ENCODE measurements at regions not wholly inside any gene's neighbourhood (a gene's known extent, or its start where the extent isn't known, plus 50 kb on each side); places are given as distances from the start of the nearest gene placed in this dataset.

GRCh38 chr16:73529303-73530012 lies 481.5 kb upstream of the ZFHX3 start:
- no peak for TF ChIP-seq JUND (IDR thresholded peaks at IDR 0.05; ENCODE audit: low read depth)
- no peak for DNase-seq (ENCODE audit: low read depth in 1 of 2, low spot score in 1 of 2)
- in situ Hi-C loops (cut with HindIII; ENCODE audit: low pct_unique_long_range_greater_than_20kb, low sequenced_read_pairs): no loop called here

DNA sequence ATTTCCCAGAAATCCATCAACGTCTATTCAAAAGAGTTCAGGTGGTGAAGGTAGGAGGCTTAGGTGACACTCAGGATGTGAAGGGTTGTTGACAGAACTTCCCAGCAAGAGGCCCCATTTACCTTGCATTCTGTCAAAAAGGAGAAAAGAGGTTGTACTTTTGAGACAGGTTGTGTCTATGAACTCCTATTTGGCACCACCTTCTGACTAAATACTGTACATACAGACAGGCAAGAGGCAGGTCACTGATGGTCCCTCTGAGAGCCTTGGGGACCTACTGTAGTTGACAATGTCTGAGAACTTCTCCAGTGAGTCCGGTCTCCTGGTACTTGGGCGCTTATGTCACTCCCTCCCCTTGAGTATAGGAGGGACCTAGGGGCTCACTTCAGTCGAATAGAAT lies 479.3 kb upstream of the ZFHX3 start:
- TF ChIP-seq JUND (IDR thresholded peaks at IDR 0.05; ENCODE audit: low read depth): no peak
- in situ Hi-C loops (cut with HindIII; ENCODE audit: low pct_unique_long_range_greater_than_20kb, low sequenced_read_pairs): no loop called here
- peak; percentile 5 to 14 for DNase-seq (ENCODE audit: low read depth in 1 of 2, low spot score in 1 of 2)

GRCh38 chr16:73526011-73526804 lies 478.3 kb upstream of the ZFHX3 start:
- no peak for DNase-seq (ENCODE audit: low read depth in 1 of 2, low spot score in 1 of 2)
- no peak for TF ChIP-seq JUND (IDR thresholded peaks at IDR 0.05; ENCODE audit: low read depth)
- in situ Hi-C loops (cut with HindIII; ENCODE audit: low pct_unique_long_range_greater_than_20kb, low sequenced_read_pairs): no loop called here

GRCh38 chr16:73523209-73523608 lies 475.3 kb upstream of the ZFHX3 start:
- in situ Hi-C loops (cut with HindIII; ENCODE audit: low pct_unique_long_range_greater_than_20kb, low sequenced_read_pairs): no loop called here
- TF ChIP-seq JUND (IDR thresholded peaks at IDR 0.05; ENCODE audit: low read depth): no peak
- DNase-seq (ENCODE audit: low read depth in 1 of 2, low spot score in 1 of 2): no peak

GRCh38 chr16:73521499-73521898 lies 473.6 kb upstream of the ZFHX3 start:
- in situ Hi-C loops (cut with HindIII; ENCODE audit: low pct_unique_long_range_greater_than_20kb, low sequenced_read_pairs): no loop called here
- no peak for TF ChIP-seq JUND (IDR thresholded peaks at IDR 0.05; ENCODE audit: low read depth)
- no peak for DNase-seq (ENCODE audit: low read depth in 1 of 2, low spot score in 1 of 2)

GRCh38 chr16:73515616-73516015 lies 467.7 kb upstream of the ZFHX3 start:
- in situ Hi-C loops (cut with HindIII; ENCODE audit: low pct_unique_long_range_greater_than_20kb, low sequenced_read_pairs): no loop called here
- TF ChIP-seq JUND (IDR thresholded peaks at IDR 0.05; ENCODE audit: low read depth): no peak

GRCh38 chr16:73510852-73511251 lies 462.9 kb upstream of the ZFHX3 start:
- DNase-seq (ENCODE audit: low read depth in 1 of 2, low spot score in 1 of 2): no peak
- in situ Hi-C loops (cut with HindIII; ENCODE audit: low pct_unique_long_range_greater_than_20kb, low sequenced_read_pairs): no loop called here
- no peak for TF ChIP-seq JUND (IDR thresholded peaks at IDR 0.05; ENCODE audit: low read depth)

More at GRCh38 chr16:73515616-73516015, 467.7 kb upstream of the ZFHX3 start:
- DNase-seq (ENCODE audit: low read depth in 1 of 2, low spot score in 1 of 2): no peak

GRCh38 chr16:73506568-73507056 lies 458.7 kb upstream of the ZFHX3 start:
- no peak for TF ChIP-seq JUND (IDR thresholded peaks at IDR 0.05; ENCODE audit: low read depth)
- in situ Hi-C loops (cut with HindIII; ENCODE audit: low pct_unique_long_range_greater_than_20kb, low sequenced_read_pairs): no loop called here
- no peak for DNase-seq (ENCODE audit: low read depth in 1 of 2, low spot score in 1 of 2)

DNA sequence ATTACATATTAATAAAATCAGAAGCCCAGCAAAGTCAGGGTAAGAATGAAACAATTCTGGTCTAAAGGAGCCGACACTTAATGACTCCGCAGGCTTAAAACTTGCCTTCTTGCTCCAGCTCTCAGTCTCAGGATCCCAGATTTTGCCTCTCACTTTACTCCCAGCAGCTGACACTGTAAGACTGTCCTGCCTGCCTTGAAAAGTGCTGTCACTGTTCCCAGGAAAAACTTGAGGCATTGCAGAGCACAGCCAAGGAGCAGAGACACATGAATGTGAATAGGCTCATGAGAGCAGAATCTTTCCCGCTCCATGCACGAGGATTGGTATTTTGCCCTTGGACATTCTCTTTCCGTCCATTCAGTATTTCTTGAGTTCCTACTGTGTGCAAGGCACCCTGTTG lies 457.6 kb upstream of the ZFHX3 start:
- in situ Hi-C loops (cut with HindIII; ENCODE audit: low pct_unique_long_range_greater_than_20kb, low sequenced_read_pairs): no loop called here
- DNase-seq (ENCODE audit: low read depth in 1 of 2, low spot score in 1 of 2): no peak
- TF ChIP-seq JUND (IDR thresholded peaks at IDR 0.05; ENCODE audit: low read depth): no peak

DNA sequence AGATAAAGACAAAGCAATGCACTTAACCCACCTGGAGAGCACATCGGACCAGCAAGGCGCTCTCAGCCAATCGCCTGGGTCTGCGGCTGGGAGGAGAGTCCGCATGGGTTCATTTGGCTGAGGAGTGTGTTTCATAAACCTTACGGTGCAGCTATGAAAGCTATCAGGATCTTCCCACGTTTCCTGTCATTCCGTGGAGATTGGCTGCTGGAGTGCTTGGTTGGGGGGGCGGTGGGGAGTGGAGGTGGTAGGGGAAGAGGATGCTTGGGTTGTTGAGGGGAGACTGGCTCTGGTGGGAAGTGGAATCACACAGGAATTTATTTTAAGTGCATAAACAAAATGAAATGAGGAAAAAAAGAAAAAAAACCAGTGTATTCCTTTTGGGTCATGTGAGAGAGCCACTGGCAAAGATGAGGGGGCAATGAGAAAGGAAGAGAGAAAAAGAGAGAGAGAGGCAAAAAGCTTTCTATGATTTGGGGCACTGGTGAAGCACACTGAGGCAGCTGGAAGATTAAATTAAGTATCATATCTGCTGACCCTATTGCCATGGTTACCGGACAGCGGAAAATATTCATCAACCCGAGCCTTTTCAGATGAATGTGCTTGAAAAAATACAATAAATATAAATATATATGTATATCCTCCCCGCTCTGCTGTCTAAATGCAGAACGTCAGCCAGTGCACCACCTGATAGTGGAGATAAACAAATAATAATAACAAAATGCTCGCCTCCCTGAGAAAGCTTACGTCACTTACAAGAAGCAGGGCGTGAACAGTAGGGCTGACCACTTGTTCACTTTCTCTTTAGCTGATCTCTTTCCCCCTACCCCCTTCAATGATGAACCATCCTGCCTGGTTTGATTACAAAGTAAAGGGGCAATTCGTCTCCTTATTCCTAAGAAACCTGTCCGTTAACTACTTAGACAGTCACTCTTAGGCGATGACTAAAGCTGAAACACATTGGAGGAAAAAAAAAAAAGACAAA lies 457.0 kb upstream of the ZFHX3 start:
- DNase-seq (ENCODE audit: low read depth in 1 of 2, low spot score in 1 of 2): no peak
- in situ Hi-C loops (cut with HindIII; ENCODE audit: low pct_unique_long_range_greater_than_20kb, low sequenced_read_pairs): no loop called here
- no peak for TF ChIP-seq JUND (IDR thresholded peaks at IDR 0.05; ENCODE audit: low read depth)

DNA sequence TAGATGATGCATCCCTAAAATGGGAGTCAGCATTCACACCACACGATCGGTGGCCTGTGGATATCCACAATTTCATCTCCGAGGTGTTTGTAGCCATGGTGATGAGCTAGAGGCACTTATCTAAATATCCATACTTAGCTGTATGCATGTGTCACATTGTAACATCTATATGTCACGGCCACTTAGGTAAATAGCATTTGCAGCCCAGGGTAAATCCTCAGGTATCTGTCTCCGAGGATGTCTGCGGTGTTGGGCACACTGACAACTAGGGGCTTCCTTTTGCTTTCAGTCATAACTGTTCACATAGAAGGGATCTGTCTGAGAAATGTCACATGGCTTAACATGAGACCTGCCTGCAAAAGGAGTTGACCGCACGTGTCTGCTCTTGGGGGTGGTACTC lies 455.2 kb upstream of the ZFHX3 start:
- DNase-seq (ENCODE audit: low read depth in 1 of 2, low spot score in 1 of 2): no peak
- in situ Hi-C loops (cut with HindIII; ENCODE audit: low pct_unique_long_range_greater_than_20kb, low sequenced_read_pairs): no loop called here
- TF ChIP-seq JUND (IDR thresholded peaks at IDR 0.05; ENCODE audit: low read depth): no peak

- in situ Hi-C loops (cut with HindIII; ENCODE audit: low pct_unique_long_range_greater_than_20kb, low sequenced_read_pairs): no loop called here
- no peak for TF ChIP-seq JUND (IDR thresholded peaks at IDR 0.05; ENCODE audit: low read depth)
- no peak for DNase-seq (ENCODE audit: low read depth in 1 of 2, low spot score in 1 of 2)
Measured at GRCh38 chr16:73499276-73499675, 451.3 kb upstream of the ZFHX3 start.

All from T47D (cell line).